HUES6 (cell line): ENCODE measurements at regions not wholly inside any gene's neighbourhood (a gene's known extent, or its start where the extent isn't known, plus 50 kb on each side); places are given as distances from the start of the nearest gene placed in this dataset.

Source experiments
- H3K27ac ChIP-seq: 2 replicates; pipeline ENCODE4 v1.7.0; 2013; ENCODE audit warnings: low read depth, mild to moderate bottlenecking, low read length, inconsistent platforms
- H3K27me3 ChIP-seq: 2 replicates; pipeline ENCODE4 v1.6.1; 2013; ENCODE audit warnings: low read length; ENCODE audit not compliant: control insufficient read depth, insufficient read depth
- H3K36me3 ChIP-seq: 2 replicates; pipeline ENCODE4 v1.6.1; 2013; ENCODE audit warnings: low read length; ENCODE audit not compliant: control insufficient read depth, insufficient read depth
- H3K4me1 ChIP-seq: 2 replicates; pipeline ENCODE4 v1.6.1; 2013; ENCODE audit warnings: low read length; ENCODE audit not compliant: control insufficient read depth, insufficient read depth
- H3K4me3 ChIP-seq: 2 replicates; pipeline ENCODE4 v1.5.1; 2013; ENCODE audit warnings: low read depth, low read length
- H3K9ac ChIP-seq: one replicate; pipeline ENCODE4 v1.6.1; 2013; ENCODE audit warnings: mild to moderate bottlenecking, low read length
- H3K9me3 ChIP-seq: 2 replicates; pipeline ENCODE4 v1.6.1; 2013; ENCODE audit warnings: low read depth, low read length; ENCODE audit not compliant: control insufficient read depth, insufficient read depth

DNA sequence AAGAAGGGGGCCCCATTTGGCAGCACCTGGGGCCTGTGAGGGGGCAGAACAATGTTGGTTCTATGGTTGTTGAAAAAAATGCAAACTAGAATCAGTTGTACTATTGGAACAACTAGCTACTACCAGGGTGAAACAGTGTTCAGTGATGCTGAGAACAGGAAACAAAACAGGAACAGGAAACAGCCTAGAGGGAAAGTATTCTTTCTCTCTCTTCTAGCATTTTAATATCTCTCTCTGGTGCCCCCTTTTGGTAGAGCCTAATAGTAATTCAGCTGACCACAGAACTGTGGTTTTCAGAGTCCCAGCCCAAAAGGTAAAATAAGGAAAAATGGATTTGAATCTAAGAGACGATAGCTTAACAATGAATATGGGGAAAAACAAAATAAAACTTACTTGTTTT is 138.0 kb upstream of the KCNN2 start:
- Histone ChIP-seq H3K4me3 (no peak overlapping the region), H3K36me3 (no peaks in the 10 kb centered on the region), H3K27ac (no peak overlapping the region), H3K27me3 (no peaks in the 10 kb centered on the region), H3K9me3 (peaks cover 5% of the 10 kb centered on the region; the same call in 1 of the 2 replicates), H3K4me1 (no peaks in the 10 kb centered on the region), H3K9ac (no peak overlapping the region)

DNA sequence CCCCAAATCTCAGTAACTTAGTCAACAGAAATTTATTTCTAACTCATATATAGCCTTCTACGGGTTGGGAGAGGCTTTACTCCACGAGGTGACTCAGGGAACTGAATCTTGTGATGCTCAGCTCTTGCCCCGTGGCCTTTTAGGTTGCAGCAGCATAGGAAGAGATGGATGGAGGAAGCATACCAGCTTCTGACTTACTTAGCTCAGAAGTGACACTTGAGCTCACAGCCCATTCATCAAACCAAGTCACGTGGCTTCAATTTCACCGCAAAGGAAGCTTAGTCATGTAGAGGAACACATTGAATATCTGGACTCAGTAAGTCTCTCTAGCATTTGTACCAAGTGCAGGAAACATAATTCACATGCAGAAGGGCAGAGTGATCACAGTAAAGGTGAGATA is 124.1 kb upstream of the KCNN2 start:
- H3K9me3 ChIP-seq, result no peaks in the 10 kb centered on the region
- H3K27ac ChIP-seq, result no peak overlapping the region
- no peak overlapping the region for H3K9ac ChIP-seq
- H3K4me3 ChIP-seq, result no peak overlapping the region
- no peaks in the 10 kb centered on the region for H3K27me3 ChIP-seq
- H3K4me1 ChIP-seq, result no peaks in the 10 kb centered on the region
- H3K36me3 ChIP-seq, result no peaks in the 10 kb centered on the region

DNA sequence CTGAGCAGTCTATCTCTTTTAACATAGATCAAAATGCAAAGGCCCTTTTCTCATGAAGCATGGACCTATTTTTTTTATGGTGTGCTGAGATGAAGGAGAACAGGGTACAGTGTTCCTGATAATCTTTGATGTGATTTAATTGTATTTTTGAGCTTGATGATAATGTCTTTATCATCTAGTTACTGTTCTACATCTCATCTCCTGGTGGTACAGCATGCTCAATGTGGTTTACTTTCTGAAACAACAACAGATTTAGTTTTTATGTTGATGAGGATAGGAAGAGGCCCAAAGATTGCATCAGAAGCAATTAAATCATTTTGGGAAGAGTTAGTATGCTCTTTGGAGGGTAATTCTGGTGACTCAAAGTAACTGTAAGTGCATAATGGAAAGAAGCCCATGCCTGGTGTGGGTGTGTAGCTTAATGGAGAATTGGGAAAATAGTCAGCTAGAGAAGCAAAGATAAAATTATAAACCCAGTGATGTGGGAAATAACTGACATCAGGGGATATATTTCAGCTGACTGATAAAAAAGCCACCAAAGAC is 123.0 kb upstream of the KCNN2 start:
- H3K9me3 ChIP-seq, result no peaks in the 10 kb centered on the region
- H3K4me1 ChIP-seq, result no peaks in the 10 kb centered on the region
- H3K27me3 ChIP-seq, result no peaks in the 10 kb centered on the region
- H3K4me3 ChIP-seq, result no peak overlapping the region
- no peak overlapping the region for H3K9ac ChIP-seq
- H3K27ac ChIP-seq, result no peak overlapping the region
- H3K36me3 ChIP-seq, result no peaks in the 10 kb centered on the region

DNA sequence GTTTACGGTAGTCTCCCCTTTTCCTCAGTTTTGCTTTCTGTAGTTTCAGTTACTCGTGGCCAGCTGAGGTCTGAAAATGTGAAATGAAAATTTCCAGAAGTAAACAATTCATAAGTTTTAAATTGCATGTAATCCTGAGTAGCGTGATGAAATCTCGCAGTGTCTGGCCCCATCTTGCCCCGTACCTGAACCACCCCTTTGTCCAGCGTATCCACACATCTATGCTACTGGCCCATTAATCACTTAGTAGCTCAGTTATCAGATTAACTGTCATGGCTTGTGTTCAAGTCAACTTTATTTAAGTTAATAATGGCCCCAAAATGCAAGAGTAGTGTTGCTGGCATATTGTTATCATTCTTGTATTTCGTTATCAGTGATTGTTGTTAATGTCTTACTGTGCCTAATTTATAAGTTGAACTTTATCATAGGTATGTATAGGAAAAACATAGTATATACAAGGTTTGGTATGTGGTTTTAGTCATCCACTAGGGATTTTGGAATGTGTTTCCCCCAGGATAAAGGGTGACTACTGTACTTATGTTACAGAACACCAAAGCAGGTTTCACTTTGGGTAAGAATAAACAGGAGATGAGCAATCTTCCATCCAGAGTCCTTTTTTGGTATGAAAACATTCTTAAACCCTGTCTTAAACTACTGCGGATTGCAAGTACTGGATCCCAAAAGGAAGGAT is 118.4 kb upstream of the KCNN2 start:
- Histone ChIP-seq H3K9ac (no peak overlapping the region), H3K4me1 (no peaks in the 10 kb centered on the region), H3K27ac (no peak overlapping the region), H3K9me3 (no peaks in the 10 kb centered on the region), H3K4me3 (no peak overlapping the region), H3K27me3 (no peaks in the 10 kb centered on the region), H3K36me3 (no peaks in the 10 kb centered on the region)

DNA sequence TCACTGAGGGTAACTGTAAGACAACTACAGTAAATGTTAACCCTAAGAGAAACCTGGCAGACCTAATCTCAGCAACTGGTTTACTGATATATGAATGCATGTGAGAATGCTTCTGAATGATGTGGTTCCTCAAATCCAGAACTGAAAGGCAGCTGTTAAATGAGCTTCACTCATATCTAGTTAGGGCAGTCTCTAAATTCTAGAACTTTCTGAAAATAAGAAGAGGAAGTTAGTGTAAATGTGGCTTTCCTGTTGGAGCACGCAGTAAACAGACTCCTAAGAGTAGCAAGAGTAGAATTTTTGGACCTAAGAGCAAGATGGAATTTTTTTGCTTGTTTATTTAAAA is 117.9 kb upstream of the KCNN2 start:
- Histone ChIP-seq H3K9ac (no peak overlapping the region), H3K27ac (no peak overlapping the region), H3K27me3 (no peaks in the 10 kb centered on the region), H3K9me3 (no peaks in the 10 kb centered on the region), H3K4me3 (no peak overlapping the region), H3K4me1 (no peaks in the 10 kb centered on the region), H3K36me3 (no peaks in the 10 kb centered on the region)

DNA sequence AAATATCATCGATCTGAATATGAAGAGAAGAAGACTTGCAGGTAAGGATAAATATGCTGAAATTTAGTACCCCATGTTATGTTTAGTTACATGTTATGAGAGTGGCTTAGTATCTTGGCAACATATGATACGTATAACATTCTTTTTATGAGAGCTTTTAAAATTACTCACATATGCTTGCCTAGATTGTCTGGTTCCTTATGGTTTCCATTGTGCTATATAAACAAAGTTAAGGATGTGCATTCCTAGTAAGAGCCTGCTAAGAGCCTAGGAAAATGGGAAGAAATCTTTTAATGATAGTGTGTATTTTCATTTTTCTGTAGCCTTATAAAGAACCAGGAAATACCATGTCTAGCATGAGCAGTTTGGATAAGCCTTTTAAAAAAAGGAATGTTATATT is 112.0 kb upstream of the KCNN2 start:
- no peak overlapping the region for H3K9ac ChIP-seq
- H3K27ac ChIP-seq, result no peak overlapping the region
- no peak overlapping the region for H3K4me3 ChIP-seq
- H3K9me3 ChIP-seq, result no peaks in the 10 kb centered on the region
- H3K4me1 ChIP-seq, result peaks cover 5% of the 10 kb centered on the region; the same call in 1 of the 2 replicates
- no peaks in the 10 kb centered on the region for H3K36me3 ChIP-seq
- no peaks in the 10 kb centered on the region for H3K27me3 ChIP-seq

DNA sequence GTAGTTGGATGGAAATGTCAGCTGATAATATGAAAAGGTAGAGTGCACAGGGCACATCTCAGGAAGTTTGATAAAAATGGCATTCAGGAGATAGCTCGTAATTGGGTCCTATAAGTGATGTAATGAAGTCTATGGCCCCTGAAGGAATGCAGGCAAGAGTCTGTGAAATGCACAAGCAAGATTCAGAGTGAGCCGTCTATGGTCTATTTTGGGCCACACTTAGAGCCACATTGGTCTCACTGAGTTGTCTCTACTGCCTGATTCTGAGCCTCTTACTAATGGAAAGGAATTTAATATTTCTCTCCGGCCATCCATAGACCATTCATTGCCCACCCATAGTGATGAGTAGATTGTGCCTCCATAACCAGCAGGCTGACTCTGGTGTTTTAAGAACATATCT is 111.3 kb upstream of the KCNN2 start:
- H3K36me3 ChIP-seq, result no peaks in the 10 kb centered on the region
- H3K27me3 ChIP-seq, result no peaks in the 10 kb centered on the region
- H3K4me1 ChIP-seq, result peaks cover 5% of the 10 kb centered on the region; the same call in 1 of the 2 replicates
- no peaks in the 10 kb centered on the region for H3K9me3 ChIP-seq
- no peak overlapping the region for H3K4me3 ChIP-seq
- H3K9ac ChIP-seq, result no peak overlapping the region
- no peak overlapping the region for H3K27ac ChIP-seq

DNA sequence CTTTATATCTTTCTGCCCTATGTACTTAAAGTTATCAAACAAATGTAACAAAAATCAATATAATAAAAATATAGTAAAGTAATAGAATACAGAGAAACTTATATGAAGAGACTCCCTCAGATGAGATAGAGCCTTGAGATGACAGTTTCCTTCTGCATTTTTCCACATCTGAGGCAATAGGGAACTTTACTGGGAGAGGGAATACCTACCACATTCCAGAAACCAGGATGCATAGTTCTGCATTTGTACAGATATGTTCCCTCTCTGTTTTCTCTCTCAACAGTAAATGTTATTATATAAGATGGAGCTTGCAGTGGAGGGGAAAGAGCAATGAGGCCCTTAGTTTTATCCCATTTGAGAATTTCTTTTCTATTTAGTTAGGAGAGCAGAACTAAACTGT is 109.6 kb upstream of the KCNN2 start:
- Histone ChIP-seq H3K4me1 (peaks cover 5% of the 10 kb centered on the region; the same call in 1 of the 2 replicates), H3K27ac (no peak overlapping the region)

DNA sequence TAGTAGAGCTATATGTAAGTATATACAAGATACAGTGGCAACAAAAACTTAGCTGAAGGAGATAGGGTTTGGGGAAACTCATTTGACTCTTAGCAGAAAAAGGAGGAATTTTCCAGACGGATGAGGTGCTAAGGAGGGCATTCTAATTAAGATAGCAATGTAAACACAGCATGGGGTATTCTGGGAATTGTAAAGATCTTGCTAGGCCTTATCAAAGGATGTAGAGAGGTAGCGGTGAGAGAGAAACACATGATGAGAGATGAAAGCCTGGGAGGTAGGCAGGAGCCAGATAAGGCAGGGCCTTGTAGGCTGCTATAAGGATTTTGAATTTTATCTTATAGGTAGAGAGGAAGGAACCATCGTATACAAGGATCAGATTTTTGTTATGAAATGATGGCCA is 106.6 kb upstream of the KCNN2 start:
- Histone ChIP-seq H3K27me3 (no peaks in the 10 kb centered on the region), H3K9ac (no peak overlapping the region), H3K27ac (no peak overlapping the region)

More for the DNA sequence above, 109.6 kb upstream of the KCNN2 start:
- Histone ChIP-seq H3K9ac (no peak overlapping the region), H3K9me3 (no peaks in the 10 kb centered on the region), H3K4me3 (no peak overlapping the region), H3K27me3 (no peaks in the 10 kb centered on the region), H3K36me3 (no peaks in the 10 kb centered on the region)

DNA sequence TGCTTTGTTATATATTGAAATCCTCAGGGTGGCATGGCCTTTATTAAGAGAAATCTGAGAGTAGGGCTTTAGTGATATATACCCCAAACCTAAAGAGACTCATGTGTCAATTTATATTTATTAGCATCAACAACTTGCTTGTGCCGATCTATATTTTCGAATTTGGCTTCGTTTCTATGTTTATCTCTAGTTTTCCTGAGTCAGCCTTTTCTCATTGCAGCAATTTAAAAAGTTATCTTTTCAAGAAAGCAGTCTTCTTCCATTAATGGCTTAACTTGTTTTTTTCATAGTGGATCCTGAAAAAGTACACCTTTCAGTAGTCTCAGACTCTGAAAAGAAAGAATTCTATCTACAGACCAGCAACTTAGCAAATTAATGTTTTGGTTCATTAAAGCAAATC is 99.9 kb upstream of the KCNN2 start:
- no peak overlapping the region for H3K27ac ChIP-seq
- no peaks in the 10 kb centered on the region for H3K4me1 ChIP-seq
- H3K4me3 ChIP-seq, result no peak overlapping the region
- no peaks in the 10 kb centered on the region for H3K36me3 ChIP-seq
- no peak overlapping the region for H3K9ac ChIP-seq
- H3K9me3 ChIP-seq, result no peaks in the 10 kb centered on the region
- H3K27me3 ChIP-seq, result no peaks in the 10 kb centered on the region

More for the DNA sequence above, 106.6 kb upstream of the KCNN2 start:
- Histone ChIP-seq H3K4me1 (peaks cover 5% of the 10 kb centered on the region; the same call in 1 of the 2 replicates), H3K4me3 (no peak overlapping the region), H3K9me3 (no peaks in the 10 kb centered on the region), H3K36me3 (no peaks in the 10 kb centered on the region)

DNA sequence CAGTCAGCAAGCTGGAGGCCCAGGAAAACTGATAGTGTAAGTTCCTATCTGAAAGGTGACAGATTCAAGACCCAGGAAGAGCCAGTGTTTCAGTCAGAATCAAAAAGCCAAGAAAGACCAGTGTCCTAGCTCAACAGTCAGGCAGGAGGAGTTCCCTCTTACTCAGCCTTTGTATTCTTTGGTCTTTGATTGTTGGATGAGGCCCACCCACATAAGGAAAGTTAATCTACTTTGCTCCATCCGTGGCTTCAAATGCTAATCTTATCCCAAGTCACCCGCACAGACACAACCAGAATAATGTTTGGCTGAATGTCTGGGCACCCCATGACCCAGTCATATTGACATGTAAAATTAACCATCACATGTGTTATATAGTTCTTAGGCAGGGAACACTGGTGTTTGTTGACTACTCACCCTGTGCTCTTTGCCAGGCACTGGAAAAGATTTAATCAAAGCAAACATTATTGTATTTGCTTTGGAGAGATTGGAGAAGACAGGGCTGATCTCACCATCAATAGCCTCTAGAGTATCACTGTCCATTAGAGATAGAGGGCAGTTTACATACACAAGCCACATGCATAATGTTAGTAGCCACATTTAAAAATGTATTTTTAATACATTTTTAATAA is 96.3 kb upstream of the KCNN2 start:
- Histone ChIP-seq H3K27ac (no peak overlapping the region), H3K4me1 (no peaks in the 10 kb centered on the region), H3K4me3 (no peak overlapping the region), H3K36me3 (no peaks in the 10 kb centered on the region), H3K9me3 (no peaks in the 10 kb centered on the region), H3K27me3 (no peaks in the 10 kb centered on the region), H3K9ac (no peak overlapping the region)
